ENCODE measurements at regions not wholly inside any gene's neighbourhood (a gene's known extent, or its start where the extent isn't known, plus 50 kb on each side); places are given as distances from the start of the nearest gene placed in this dataset.

GRCh38 chr2:3122525-3122924 is 255.1 kb downstream of the EIPR1 start:
- TF ChIP-seq CTCF (conservative IDR thresholded peaks at IDR 0.05): no peak
- no peak for TF ChIP-seq EZH2 (IDR thresholded peaks at IDR 0.05; ENCODE audit: low read depth)

All from PC-9 (cell line).